Epithelial cell of esophagus (primary cell): ENCODE measurements at regions not wholly inside any gene's neighbourhood (a gene's known extent, or its start where the extent isn't known, plus 50 kb on each side); places are given as distances from the start of the nearest gene placed in this dataset.

Experiments
- DNase-seq: peaks from one replicate; pipeline ENCODE4 v3.0.0; 2010; ENCODE audit warnings: low read depth
- H3K4me3 ChIP-seq: 2 replicates; pipeline ENCODE4 v1.5.1; 2011; ENCODE audit warnings: mild to moderate bottlenecking, low read length, control low read depth
- CTCF ChIP-seq: IDR thresholded peaks from 2 replicates; pipeline ENCODE4 v1.5.1; 2011; ENCODE audit warnings: low read depth, mild to moderate bottlenecking, low read length, control low read depth, inconsistent platforms; ENCODE audit not compliant: insufficient read depth; ENCODE audit errors: missing control alignments

GRCh38 chr16:85451641-85452363 lies 161.3 kb upstream of the GSE1 start:
- no peak for TF ChIP-seq CTCF
- DNase-seq: no peak
- H3K4me3 ChIP-seq: no peak overlapping the region

- no peak for DNase-seq
- H3K4me3 ChIP-seq: no peak overlapping the region
- no peak for TF ChIP-seq CTCF
Measured at GRCh38 chr16:85452364-85453193, 160.5 kb upstream of the GSE1 start.

GRCh38 chr16:85453194-85453678 lies 159.9 kb upstream of the GSE1 start:
- DNase-seq: no peak
- TF ChIP-seq CTCF: no peak
- no peak overlapping the region for H3K4me3 ChIP-seq

- no peak for DNase-seq
- no peak for TF ChIP-seq CTCF
- H3K4me3 ChIP-seq: no peak overlapping the region
Measured at GRCh38 chr16:85453703-85454102, 159.4 kb upstream of the GSE1 start.

GRCh38 chr16:85454171-85454872 lies 158.8 kb upstream of the GSE1 start:
- DNase-seq: no peak
- TF ChIP-seq CTCF: no peak
- H3K4me3 ChIP-seq: no peak overlapping the region

- no peak for DNase-seq
- H3K4me3 ChIP-seq: no peak overlapping the region
- TF ChIP-seq CTCF: no peak
Measured at GRCh38 chr16:85455534-85455933, 157.6 kb upstream of the GSE1 start.
